Kidney epithelial cell (primary cell): ENCODE measurements at regions not wholly inside any gene's neighbourhood (a gene's known extent, or its start where the extent isn't known, plus 50 kb on each side); places are given as distances from the start of the nearest gene placed in this dataset.
"Not testable (repeated sequence)": the region's sequence is repeated elsewhere in the genome, so short reads cannot be mapped to it uniquely, and the experiment has no call there.

Experiments
- DNase-seq: peaks from one replicate; pipeline ENCODE4 v3.0.0-alpha.2; 2010; ENCODE audit warnings: low read depth
- H3K27me3 ChIP-seq: 2 replicates; pipeline ENCODE4 v1.6.0; 2011; ENCODE audit warnings: low read length; ENCODE audit not compliant: control insufficient read depth, insufficient read depth
- H3K36me3 ChIP-seq: 2 replicates; pipeline ENCODE4 v1.5.1; 2011; ENCODE audit warnings: low read length; ENCODE audit not compliant: control insufficient read depth, insufficient read depth
- H3K4me3 ChIP-seq: 2 replicates; pipeline ENCODE4 v1.5.1; 2011; ENCODE audit warnings: low read depth, mild to moderate bottlenecking, control low read depth, low read length
- CTCF ChIP-seq: IDR thresholded peaks from 2 replicates; pipeline ENCODE4 v1.5.1; 2011; ENCODE audit warnings: mild to moderate bottlenecking, moderate library complexity, low read length, control low read depth, inconsistent platforms; ENCODE audit not compliant: insufficient read depth, poor library complexity, severe bottlenecking

GRCh38 chr2:78245394-78246135 lies 723.4 kb upstream of the LRRTM4 start:
- no peak overlapping the region for H3K4me3 ChIP-seq

DNA sequence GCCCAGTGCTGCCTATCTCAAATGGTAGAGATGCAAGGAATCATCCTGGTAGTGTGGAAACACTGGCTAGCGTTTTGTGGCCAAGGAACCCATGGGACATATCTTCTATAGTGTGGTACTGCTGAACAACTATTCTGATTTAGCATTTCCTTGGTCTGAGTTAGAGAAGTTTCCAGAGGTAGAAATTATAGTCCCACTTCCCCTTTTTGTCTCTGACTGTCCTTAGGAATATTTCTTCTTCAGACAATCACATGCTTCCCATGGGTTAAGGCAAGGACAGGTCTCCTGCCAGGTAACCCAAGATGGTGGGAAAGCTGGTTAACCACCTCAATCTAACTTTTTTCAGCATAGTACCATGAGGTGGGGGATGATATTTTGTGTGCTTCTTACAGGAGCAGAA lies 729.5 kb upstream of the LRRTM4 start:
- no peak for DNase-seq
- no peaks in the 10 kb centered on the region for H3K36me3 ChIP-seq
- no peaks in the 10 kb centered on the region for H3K27me3 ChIP-seq
- no peak overlapping the region for H3K4me3 ChIP-seq
- no peak for TF ChIP-seq CTCF

More at GRCh38 chr2:78245394-78246135, 723.4 kb upstream of the LRRTM4 start:
- no peak for DNase-seq
- Histone ChIP-seq H3K27me3 (no peaks in the 10 kb centered on the region), H3K36me3 (no peaks in the 10 kb centered on the region)
- TF ChIP-seq CTCF: no peak

DNA sequence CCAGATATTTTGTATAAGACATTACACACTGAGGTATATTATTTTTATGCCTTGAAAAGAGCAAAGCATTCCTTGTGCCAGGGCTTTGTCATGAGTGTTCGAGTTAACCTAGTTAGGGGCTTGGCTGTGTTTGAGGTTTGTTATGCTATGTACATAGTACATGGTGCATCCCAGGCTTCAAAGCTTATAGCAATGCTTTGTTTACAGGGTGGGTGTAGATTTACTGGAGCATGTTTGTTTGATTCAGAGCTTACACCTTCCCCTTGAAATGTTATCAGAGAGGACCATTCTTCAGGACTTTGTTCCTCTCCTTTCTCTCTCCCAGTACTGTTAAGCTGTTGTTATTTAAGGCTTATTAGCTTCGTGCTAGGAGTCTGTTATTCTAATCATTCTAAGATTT lies 738.7 kb upstream of the LRRTM4 start:
- DNase-seq: no peak
- H3K36me3 ChIP-seq: no peaks in the 10 kb centered on the region
- no peak for TF ChIP-seq CTCF
- H3K4me3 ChIP-seq: no peak overlapping the region
- no peaks in the 10 kb centered on the region for H3K27me3 ChIP-seq

GRCh38 chr2:78261454-78261853 lies 739.3 kb upstream of the LRRTM4 start:
- DNase-seq: no peak
- H3K27me3 ChIP-seq: no peaks in the 10 kb centered on the region
- TF ChIP-seq CTCF: no peak
- no peaks in the 10 kb centered on the region for H3K36me3 ChIP-seq
- no peak overlapping the region for H3K4me3 ChIP-seq

DNA sequence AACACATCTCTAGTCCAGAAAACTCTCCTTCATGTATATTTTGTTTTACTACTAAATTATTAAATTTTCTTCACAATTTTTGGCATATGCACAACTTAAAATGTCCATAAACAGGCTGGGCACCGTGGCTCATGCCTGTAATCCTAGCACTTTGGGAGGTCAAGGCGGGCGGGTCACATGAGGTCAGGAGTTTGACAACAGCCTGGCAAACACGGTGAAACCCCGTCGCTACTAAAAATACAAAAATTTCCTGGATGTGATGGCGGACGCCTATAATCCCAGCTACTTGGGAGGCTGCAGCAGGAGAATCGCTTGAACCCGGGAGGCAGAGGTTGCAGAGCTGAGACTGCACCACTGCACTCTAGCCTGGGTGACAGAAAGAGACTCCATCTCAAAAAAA lies 739.9 kb upstream of the LRRTM4 start:
- not testable (repeated sequence) for DNase-seq, H3K4me3 ChIP-seq, H3K36me3 ChIP-seq, H3K27me3 ChIP-seq

- DNase-seq: no peak
- Histone ChIP-seq H3K4me3 (no peak overlapping the region), H3K27me3 (no peaks in the 10 kb centered on the region), H3K36me3 (no peaks in the 10 kb centered on the region)
- no peak for TF ChIP-seq CTCF
Observed at GRCh38 chr2:78262713-78263375, 740.7 kb upstream of the LRRTM4 start.
